Lung (tissue), 11 donors: ENCODE measurements at regions not wholly inside any gene's neighbourhood (a gene's known extent, or its start where the extent isn't known, plus 50 kb on each side); places are given as distances from the start of the nearest gene placed in this dataset.

Experiments
- ATAC-seq: fragments of 200-7000 bp; cut with Tn5 transposase; one replicate; pipeline ENCODE4 v1.9.1; 2020; ENCODE audit warnings: moderate number of reproducible peaks; ENCODE audit not compliant: insufficient read depth, low FRiP score
- DNase-seq, 3 donors: peaks; one replicate each; pipeline ENCODE4 v3.0.0-alpha.2; 2013 to 2017
- H3K27ac ChIP-seq, 2 donors: one replicate each; pipeline ENCODE4 v1.5.1; 2013; ENCODE audit warnings: mild to moderate bottlenecking in 2 of 2, moderate library complexity in 2 of 2, control low read depth in 1 of 2, inconsistent platforms in 1 of 2, low read depth in 1 of 2, low read length in 1 of 2
- H3K27me3 ChIP-seq, 3 donors: one replicate each; pipeline ENCODE4 v1.5.1; 2013; ENCODE audit warnings: low read length in 2 of 3; ENCODE audit not compliant: control insufficient read depth in 3 of 3, insufficient read depth in 3 of 3
- H3K36me3 ChIP-seq, 4 donors: one replicate each; pipeline ENCODE4 v1.5.1; 2013; ENCODE audit warnings: low read length in 4 of 4, mild to moderate bottlenecking in 1 of 4, moderate library complexity in 1 of 4; ENCODE audit not compliant: control insufficient read depth in 4 of 4, insufficient read depth in 4 of 4
- H3K4me1 ChIP-seq, 5 donors: one replicate each; pipeline ENCODE4 v1.5.1; 2013; ENCODE audit warnings: low read length in 5 of 5, mild to moderate bottlenecking in 2 of 5, moderate library complexity in 1 of 5; ENCODE audit not compliant: control insufficient read depth in 5 of 5, insufficient read depth in 5 of 5
- H3K4me3 ChIP-seq: one replicate; pipeline ENCODE4 v1.5.1; 2013; ENCODE audit warnings: mild to moderate bottlenecking, control low read depth, moderate library complexity
- H3K9ac ChIP-seq, 2 donors: one replicate each; pipeline ENCODE4 v1.5.1; 2013; ENCODE audit warnings: low read length in 2 of 2, control low read depth in 1 of 2; ENCODE audit not compliant: insufficient read depth in 1 of 2
- H3K9me3 ChIP-seq, 4 donors: one replicate each; pipeline ENCODE4 v1.5.1; 2013; ENCODE audit warnings: low read length in 3 of 4, mild to moderate bottlenecking in 1 of 4, moderate library complexity in 1 of 4; ENCODE audit not compliant: control insufficient read depth in 4 of 4, insufficient read depth in 3 of 4
- CTCF ChIP-seq: IDR thresholded peaks from 2 replicates; pipeline ENCODE4 v1.5.1; 2012; ENCODE audit warnings: mild to moderate bottlenecking; ENCODE audit errors: control extremely low read depth, extremely low read depth
- WGBS, 2 donors: extraction: QIAGEN DNeasy Blood & Tissue Kit; methylation state at CpG; one replicate each; pipeline ENCODE4 v1.1.7; 2013; 5-methylcytosine and 5-hydroxymethylcytosine counted together
- donor health status: control.
- donor health status: control.
- donor health status: Bipolar disorder and iron deficiency.
- donor health status: healthy.
- donor health status: DM: yes; HTN: yes; CAD: no.

DNA sequence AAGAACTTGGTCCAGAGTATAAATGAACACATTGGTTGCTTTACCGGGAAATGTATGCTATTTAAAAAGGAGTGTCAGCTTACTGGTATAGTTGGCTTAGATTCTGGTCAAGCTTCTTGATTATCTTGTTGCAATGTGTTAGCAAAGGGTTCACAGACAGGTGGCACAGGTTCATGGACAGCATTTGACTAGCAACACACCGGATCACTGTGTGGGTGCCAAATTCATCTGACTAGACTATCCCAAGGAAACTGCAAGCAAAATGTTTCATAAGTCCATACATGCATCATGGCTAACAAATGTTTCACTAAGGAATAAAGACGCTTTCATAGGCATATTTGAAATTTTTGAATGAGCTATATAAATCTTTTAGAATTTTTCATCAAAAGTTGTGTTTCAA lies 274.1 kb downstream of the PLK2 start:
- Histone ChIP-seq H3K4me1 (peaks cover 0 to 11% (median 0%) of the 10 kb centered on the region in 5 donors), H3K9me3 (no peaks in the 10 kb centered on the region), H3K27ac (no peak overlapping the region), H3K9ac (no peak overlapping the region), H3K4me3 (no peak overlapping the region), H3K27me3 (no peaks in the 10 kb centered on the region), H3K36me3 (no peaks in the 10 kb centered on the region)
- DNase-seq = no peak
- no peak for ATAC-seq
- no peak for TF ChIP-seq CTCF
- WGBS, 2 donors = 76 to 79% methylated on average over 3 of the region's 3 CpGs

DNA sequence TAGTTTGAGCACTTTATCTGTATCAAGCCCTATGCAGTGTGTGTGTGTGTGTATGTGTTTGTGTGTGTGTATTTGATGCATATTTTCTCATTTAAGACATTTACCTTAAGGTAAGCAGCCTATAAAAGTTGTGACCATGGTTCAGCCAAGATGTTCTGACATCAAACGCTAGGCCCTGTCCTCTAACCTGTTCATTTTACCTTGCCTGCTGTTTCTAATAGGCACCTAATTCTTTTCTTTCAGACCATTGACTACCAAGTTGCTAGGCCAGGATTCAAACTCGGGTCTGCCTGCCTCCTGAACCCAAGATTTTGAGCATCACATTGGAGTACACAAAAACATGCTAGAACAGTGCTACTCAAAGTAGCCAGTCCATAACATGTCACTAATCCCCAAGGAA lies 274.5 kb downstream of the PLK2 start:
- no peaks in the 10 kb centered on the region for H3K9me3 ChIP-seq
- no peaks in the 10 kb centered on the region for H3K36me3 ChIP-seq
- no peak overlapping the region for H3K27ac ChIP-seq
- no peak for TF ChIP-seq CTCF
- no peaks in the 10 kb centered on the region for H3K27me3 ChIP-seq
- ATAC-seq = no peak
- no peak for DNase-seq
- no peak overlapping the region for H3K9ac ChIP-seq
- H3K4me1 ChIP-seq = peaks cover 0 to 11% (median 0%) of the 10 kb centered on the region in 5 donors
- no peak overlapping the region for H3K4me3 ChIP-seq
- WGBS, 2 donors = 92 to 97% methylated on average over 2 of the region's 2 CpGs

GRCh38 chr5:58184910-58185309 lies 275.0 kb downstream of the PLK2 start:
- no peaks in the 10 kb centered on the region for H3K36me3 ChIP-seq
- H3K9me3 ChIP-seq = no peaks in the 10 kb centered on the region
- ATAC-seq (no peak), DNase-seq (no peak)
- no peak overlapping the region for H3K4me3 ChIP-seq
- TF ChIP-seq CTCF = no peak
- no peak overlapping the region for H3K27ac ChIP-seq
- no peak overlapping the region for H3K9ac ChIP-seq
- peaks cover 0 to 11% (median 0%) of the 10 kb centered on the region in 5 donors for H3K4me1 ChIP-seq
- H3K27me3 ChIP-seq = no peaks in the 10 kb centered on the region
- 90 to 93% methylated on average over 2 of the region's 2 CpGs for WGBS, 2 donors

- ATAC-seq = no peak
Measured at GRCh38 chr5:58183786-58184085, 276.1 kb downstream of the PLK2 start.

More at GRCh38 chr5:58183786-58184085, 276.1 kb downstream of the PLK2 start:
- Histone ChIP-seq H3K4me1 (peaks cover 0 to 11% (median 0%) of the 10 kb centered on the region in 5 donors), H3K4me3 (no peak overlapping the region), H3K36me3 (no peaks in the 10 kb centered on the region), H3K27me3 (no peaks in the 10 kb centered on the region), H3K27ac (no peak overlapping the region), H3K9ac (no peak overlapping the region), H3K9me3 (no peaks in the 10 kb centered on the region)
- no peak for DNase-seq
- no peak for TF ChIP-seq CTCF
- 98 to 99% methylated on average over 2 of the region's 2 CpGs for WGBS, 2 donors
